Neural crest cell (in vitro differentiated cells): ENCODE measurements at regions not wholly inside any gene's neighbourhood (a gene's known extent, or its start where the extent isn't known, plus 50 kb on each side); places are given as distances from the start of the nearest gene placed in this dataset.

Source experiments
- DNase-seq: peaks from one replicate; pipeline ENCODE4 v3.0.0; 2021; ENCODE audit warnings: low read depth, mixed read lengths, low spot score
- H3K27ac Mint-ChIP-seq: one replicate; pipeline ENCODE4 v1.8.0; 2021; ENCODE audit warnings: mild to moderate bottlenecking, mixed read lengths; ENCODE audit not compliant: unreplicated experiment
- H3K27me3 Mint-ChIP-seq: 2 replicates; pipeline ENCODE4 v1.8.0; 2021; ENCODE audit warnings: low read depth, mild to moderate bottlenecking, mixed read lengths
- H3K36me3 Mint-ChIP-seq: 2 replicates; pipeline ENCODE4 v1.8.0; 2021; ENCODE audit warnings: low read depth, mild to moderate bottlenecking, mixed read lengths
- H3K4me1 Mint-ChIP-seq: 2 replicates; pipeline ENCODE4 v1.8.0; 2021; ENCODE audit warnings: mixed read lengths
- H3K4me3 Mint-ChIP-seq: one replicate; pipeline ENCODE4 v1.8.0; 2021; ENCODE audit warnings: mild to moderate bottlenecking, mixed read lengths
- H3K9me3 Mint-ChIP-seq: 2 replicates; pipeline ENCODE4 v1.8.0; 2021; ENCODE audit warnings: mixed read lengths
- TF ChIP-seq, protein P1 (sequence below): fragments of 200-600 bp; sonication (generic); conservative IDR thresholded peaks from 2 replicates; pipeline ENCODE4 v1.5.0; 2021; ENCODE audit warnings: antibody characterized with exemption, mild to moderate bottlenecking

DNA sequence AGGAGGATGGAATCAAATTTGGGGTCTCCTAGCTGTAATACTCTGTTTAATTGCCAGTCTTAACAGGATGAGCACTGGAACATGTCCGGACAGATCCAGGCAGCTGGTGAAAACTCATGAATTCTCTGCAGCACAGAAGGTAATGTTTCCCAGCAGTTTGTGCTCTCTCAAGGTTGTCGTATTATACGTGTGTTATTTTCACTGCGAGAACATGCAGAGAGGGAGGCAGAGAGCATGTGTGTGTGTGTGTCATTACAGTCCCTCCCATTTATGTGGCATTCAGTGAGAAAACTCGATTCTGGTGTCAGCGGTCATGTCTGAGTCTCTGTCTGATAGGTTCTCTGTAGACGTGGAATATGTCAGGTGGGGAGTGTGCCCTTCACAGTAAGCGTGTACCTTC is 150.2 kb upstream of the POU3F3 start:
- TF ChIP-seq, protein P1, sequence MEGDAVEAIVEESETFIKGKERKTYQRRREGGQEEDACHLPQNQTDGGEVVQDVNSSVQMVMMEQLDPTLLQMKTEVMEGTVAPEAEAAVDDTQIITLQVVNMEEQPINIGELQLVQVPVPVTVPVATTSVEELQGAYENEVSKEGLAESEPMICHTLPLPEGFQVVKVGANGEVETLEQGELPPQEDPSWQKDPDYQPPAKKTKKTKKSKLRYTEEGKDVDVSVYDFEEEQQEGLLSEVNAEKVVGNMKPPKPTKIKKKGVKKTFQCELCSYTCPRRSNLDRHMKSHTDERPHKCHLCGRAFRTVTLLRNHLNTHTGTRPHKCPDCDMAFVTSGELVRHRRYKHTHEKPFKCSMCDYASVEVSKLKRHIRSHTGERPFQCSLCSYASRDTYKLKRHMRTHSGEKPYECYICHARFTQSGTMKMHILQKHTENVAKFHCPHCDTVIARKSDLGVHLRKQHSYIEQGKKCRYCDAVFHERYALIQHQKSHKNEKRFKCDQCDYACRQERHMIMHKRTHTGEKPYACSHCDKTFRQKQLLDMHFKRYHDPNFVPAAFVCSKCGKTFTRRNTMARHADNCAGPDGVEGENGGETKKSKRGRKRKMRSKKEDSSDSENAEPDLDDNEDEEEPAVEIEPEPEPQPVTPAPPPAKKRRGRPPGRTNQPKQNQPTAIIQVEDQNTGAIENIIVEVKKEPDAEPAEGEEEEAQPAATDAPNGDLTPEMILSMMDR: no peak
- peak overlapping the region; percentile 52 for H3K27ac Mint-ChIP-seq
- H3K36me3 Mint-ChIP-seq: no peaks in the 10 kb centered on the region
- peaks cover 61% of the 10 kb centered on the region for H3K4me1 Mint-ChIP-seq
- H3K27me3 Mint-ChIP-seq: no peaks in the 10 kb centered on the region
- DNase-seq: no peak
- H3K9me3 Mint-ChIP-seq: no peaks in the 10 kb centered on the region
- no peak overlapping the region for H3K4me3 Mint-ChIP-seq

DNA sequence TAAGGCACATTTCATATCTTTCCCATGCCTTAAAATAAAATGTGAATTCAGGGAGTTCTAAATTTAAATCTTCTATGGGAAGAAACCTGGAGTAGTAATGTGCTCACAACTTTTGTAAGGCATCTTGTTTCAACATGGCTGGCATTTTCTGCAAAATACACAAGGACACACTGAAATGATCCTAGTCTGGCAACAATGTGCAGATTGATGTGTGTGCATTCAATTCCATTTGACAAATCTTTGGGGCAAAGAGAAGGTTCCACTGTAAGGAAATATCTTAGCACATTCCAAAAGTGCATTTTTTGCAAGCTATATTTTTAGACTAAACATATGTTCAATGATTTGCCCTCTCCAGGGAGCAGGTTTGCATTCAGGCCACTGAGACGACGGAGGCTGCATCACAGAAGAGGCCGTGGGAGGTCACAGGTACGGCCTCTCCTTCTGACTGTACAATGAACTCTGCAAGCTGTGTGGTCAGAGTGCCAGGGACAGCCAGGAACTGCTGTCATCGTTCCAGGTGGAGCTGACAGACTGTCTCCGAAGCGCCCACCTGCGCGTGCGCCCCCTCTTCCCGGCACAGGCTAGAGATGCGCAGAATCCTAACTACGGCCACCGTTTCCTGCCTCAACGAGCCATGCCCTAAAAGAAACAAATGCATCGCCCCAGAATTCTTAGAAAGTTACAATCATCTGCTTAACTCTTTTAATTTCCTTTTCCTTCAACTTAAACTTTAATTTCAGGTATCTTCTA is 149.2 kb upstream of the POU3F3 start:
- no peaks in the 10 kb centered on the region for H3K27me3 Mint-ChIP-seq
- TF ChIP-seq, protein P1: no peak
- H3K4me3 Mint-ChIP-seq: no peak overlapping the region
- H3K36me3 Mint-ChIP-seq: no peaks in the 10 kb centered on the region
- no peak overlapping the region for H3K27ac Mint-ChIP-seq
- peaks cover 61% of the 10 kb centered on the region for H3K4me1 Mint-ChIP-seq
- no peak for DNase-seq
- no peaks in the 10 kb centered on the region for H3K9me3 Mint-ChIP-seq

DNA sequence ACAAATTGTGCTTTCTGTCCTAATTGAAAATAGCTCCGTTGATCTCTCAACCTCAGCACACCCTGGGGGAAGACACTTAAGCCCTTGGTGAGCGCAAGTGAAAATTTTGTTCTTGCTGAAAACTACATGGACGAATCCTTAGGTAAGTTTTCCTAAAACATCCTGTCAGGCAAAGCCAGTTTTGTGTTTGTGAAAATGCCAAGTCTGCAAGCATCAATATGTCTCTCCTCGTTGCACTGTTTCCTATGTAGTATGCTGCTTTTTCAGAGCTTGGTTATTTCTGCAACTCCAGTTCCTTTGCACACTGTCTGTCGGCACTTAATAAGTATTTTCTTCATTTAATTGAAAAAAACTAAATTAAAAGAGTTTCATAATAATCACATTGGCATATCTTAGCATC is 146.9 kb upstream of the POU3F3 start:
- DNase-seq: no peak
- Mint-ChIP-seq H3K27me3 (no peaks in the 10 kb centered on the region), H3K4me1 (peaks cover 39% of the 10 kb centered on the region), H3K27ac (no peak overlapping the region), H3K4me3 (no peak overlapping the region), H3K9me3 (peaks cover 4% of the 10 kb centered on the region), H3K36me3 (no peaks in the 10 kb centered on the region)
- TF ChIP-seq, protein P1: no peak

DNA sequence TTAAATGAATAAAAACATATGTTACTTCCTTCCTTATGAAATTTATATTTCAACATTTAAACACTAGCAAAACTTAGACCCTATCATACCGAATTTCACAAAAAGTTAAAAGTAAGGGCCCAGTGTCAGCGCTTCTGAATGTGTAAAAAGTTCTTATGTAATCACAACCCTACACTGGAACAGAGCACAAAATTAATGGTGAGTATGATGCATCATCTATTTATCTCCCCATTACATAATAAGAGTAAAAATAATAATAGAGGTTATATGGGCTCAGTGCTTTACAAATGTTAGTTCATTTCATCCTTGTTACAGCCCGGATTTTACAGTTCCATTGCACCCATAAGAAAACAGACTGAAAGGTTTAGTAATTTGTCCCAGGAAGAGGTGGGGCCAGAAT is 144.9 kb upstream of the POU3F3 start:
- TF ChIP-seq, protein P1: no peak
- Mint-ChIP-seq H3K4me1 (peaks cover 20% of the 10 kb centered on the region), H3K27me3 (no peaks in the 10 kb centered on the region), H3K4me3 (no peak overlapping the region), H3K36me3 (no peaks in the 10 kb centered on the region), H3K27ac (no peak overlapping the region), H3K9me3 (peaks cover 10% of the 10 kb centered on the region)
- no peak for DNase-seq

DNA sequence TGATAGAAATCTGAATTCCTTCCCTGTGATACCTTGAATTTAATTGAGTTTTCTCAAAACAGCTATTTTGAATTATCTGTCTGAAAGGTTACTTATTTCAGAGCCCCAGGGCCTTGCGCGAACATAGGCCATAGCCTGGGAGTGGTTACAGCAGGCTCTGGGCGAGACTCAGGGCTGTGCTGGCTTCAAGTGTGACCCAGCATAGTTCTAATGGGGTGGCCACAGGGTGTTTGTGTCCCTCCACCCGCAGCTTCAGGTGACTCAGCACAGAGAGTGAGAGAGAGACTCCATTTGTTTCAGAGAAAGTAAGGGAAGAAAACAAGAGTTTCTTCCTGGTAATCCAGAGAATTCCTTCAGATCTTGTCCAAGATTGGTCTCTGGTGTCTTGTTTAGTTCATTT is 137.9 kb upstream of the POU3F3 start:
- Mint-ChIP-seq H3K36me3 (no peaks in the 10 kb centered on the region), H3K4me1 (no peaks in the 10 kb centered on the region), H3K9me3 (peaks cover 7% of the 10 kb centered on the region), H3K27me3 (no peaks in the 10 kb centered on the region), H3K27ac (no peak overlapping the region), H3K4me3 (no peak overlapping the region)
- TF ChIP-seq, protein P1: no peak
- no peak for DNase-seq
